ENCODE measurements at regions not wholly inside any gene's neighbourhood (a gene's known extent, or its start where the extent isn't known, plus 50 kb on each side); places are given as distances from the start of the nearest gene placed in this dataset.

- Histone ChIP-seq H3K4me3 (no peak overlapping the region), H2AFZ (ENCODE audit: control insufficient read depth, low read depth, low read length) (no peak overlapping the region), H4K20me1 (ENCODE audit: control insufficient read depth, insufficient read depth) (no peaks in the 10 kb centered on the region), H3K9me3 (replicated peaks; ENCODE audit: control insufficient read depth, insufficient read depth, low read length) (no peaks in the 10 kb centered on the region), H3K27me3 (replicated peaks in 1 of 2; ENCODE audit: control insufficient read depth in 2 of 2, insufficient read depth in 2 of 2, low read length in 1 of 2) (no peaks in the 10 kb centered on the region), H3K27ac (ENCODE audit: control insufficient read depth, insufficient read depth) (no peak overlapping the region), H3K9ac (ENCODE audit: control insufficient read depth, insufficient read depth, low read length) (no peak overlapping the region), H3K4me1 (ENCODE audit: control insufficient read depth, insufficient read depth, low read length) (no peaks in the 10 kb centered on the region), H3K4me2 (ENCODE audit: control insufficient read depth, insufficient read depth) (no peak overlapping the region), H3K79me2 (ENCODE audit: control insufficient read depth, insufficient read depth, low read length) (no peaks in the 10 kb centered on the region), H3K36me3 (ENCODE audit: control insufficient read depth in 2 of 2, insufficient read depth in 2 of 2, low read length in 1 of 2) (no peaks in the 10 kb centered on the region)
- ChIA-PET CTCF (interaction anchor here (0.6 kb wide), 1 partner anchor 332 kb away, joined by 3 read pairs; no protein-coding TSS in a partner anchor), SMC1A (ENCODE audit: uncharacterized antibody, unreplicated experiment) (no interaction called here), POLR2A (no interaction called here), RAD21 (ENCODE audit: unreplicated experiment) (no interaction called here)
- FAIRE-seq, result no peak
- intact Hi-C loops (cut with micrococcal nuclease; ENCODE audit: unreplicated experiment), result no loop called here
- ATAC-seq, result no peak
- WGBS (ENCODE audit: insufficient coverage, insufficient replicate concordance, low lambda C conversion rate, missing lambda C conversion rate), result 0% methylated on average over 2 of the region's 2 CpGs
- in situ Hi-C loops (cut with MboI), result no loop called here
- DNase-seq (ENCODE audit: low read depth, low spot score), result no peak
- no TSS peak for BruUV-seq (replicated peaks)
- TF ChIP-seq ZBTB11 (CRISPR knock-in tag; IDR thresholded peaks at IDR 0.05) (no peak), BMI1 (IDR thresholded peaks at IDR 0.05; ENCODE audit: borderline replicate concordance) (no peak), FOS (IDR thresholded peaks at IDR 0.05; ENCODE audit: borderline replicate concordance, extremely low read depth, insufficient read length) (no peak), ZBTB33 (IDR thresholded peaks at IDR 0.05) (no peak), NFYB (IDR thresholded peaks at IDR 0.05; ENCODE audit: insufficient read depth, low read depth, low read length) (no peak), ZBTB4 (CRISPR knock-in tag; IDR thresholded peaks at IDR 0.05) (no peak), POLR2A (IDR thresholded peaks at IDR 0.05; ENCODE audit: low read depth, low read length) (no peak), USF2 (IDR thresholded peaks at IDR 0.05; ENCODE audit: borderline replicate concordance, low read depth, low read length) (no peak), ATF2 (IDR thresholded peaks at IDR 0.05; ENCODE audit: low read length) (no peak)
These were observed 761.2 kb downstream of the SEMA5A start for GRCh38 chr5:8784692-8785091.

Measured in GM12878 (cell line).